Hippocampal formation (tissue), 2 donors: ENCODE measurements at regions not wholly inside any gene's neighbourhood (a gene's known extent, or its start where the extent isn't known, plus 50 kb on each side); places are given as distances from the start of the nearest gene placed in this dataset.
"Not testable (repeated sequence)": the region's sequence is repeated elsewhere in the genome, so short reads cannot be mapped to it uniquely, and the experiment has no call there.

ENCODE experiments used
- DNase-seq, 2 donors: peaks; one replicate each; lab custom pipeline; 2025; lab: John Stamatoyannopoulos, UW

DNA sequence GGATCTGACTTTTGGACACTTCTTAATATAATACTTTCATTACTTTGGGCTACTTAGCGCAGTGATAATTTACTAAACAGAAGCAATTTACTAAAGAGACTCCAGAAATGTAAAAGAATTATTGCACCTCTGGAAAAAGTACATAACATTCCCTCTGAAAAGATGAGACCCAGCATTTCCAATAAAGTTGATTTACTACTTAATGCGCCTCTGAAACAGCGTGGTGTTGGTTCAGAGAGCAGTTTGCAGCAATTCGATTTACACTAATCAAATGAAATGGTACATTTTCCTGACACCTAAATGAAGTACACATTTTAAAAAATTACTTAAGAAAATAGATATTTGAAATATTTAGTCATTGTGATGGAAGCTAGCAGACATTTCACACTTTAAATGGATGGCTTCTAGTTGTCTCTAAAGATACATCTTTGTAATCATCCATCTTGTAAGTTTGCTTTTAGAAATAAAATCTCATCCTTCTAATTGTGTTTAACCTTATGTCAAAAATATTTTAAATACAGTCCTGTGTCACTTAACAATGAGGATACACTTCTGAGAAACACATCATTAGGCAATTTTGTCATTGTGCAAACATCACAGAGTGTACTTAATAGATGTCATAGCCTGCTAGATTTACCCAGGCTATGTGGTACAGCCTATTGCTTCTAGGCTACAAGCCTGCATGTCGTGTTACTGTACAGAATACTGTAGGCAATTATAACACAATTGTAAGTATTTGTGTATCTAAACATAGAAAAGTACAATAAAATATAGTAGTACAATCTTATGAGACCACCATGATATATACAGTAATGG is 284.6 kb upstream of the UBE2E3 start:
- DNase-seq: no peak

DNA sequence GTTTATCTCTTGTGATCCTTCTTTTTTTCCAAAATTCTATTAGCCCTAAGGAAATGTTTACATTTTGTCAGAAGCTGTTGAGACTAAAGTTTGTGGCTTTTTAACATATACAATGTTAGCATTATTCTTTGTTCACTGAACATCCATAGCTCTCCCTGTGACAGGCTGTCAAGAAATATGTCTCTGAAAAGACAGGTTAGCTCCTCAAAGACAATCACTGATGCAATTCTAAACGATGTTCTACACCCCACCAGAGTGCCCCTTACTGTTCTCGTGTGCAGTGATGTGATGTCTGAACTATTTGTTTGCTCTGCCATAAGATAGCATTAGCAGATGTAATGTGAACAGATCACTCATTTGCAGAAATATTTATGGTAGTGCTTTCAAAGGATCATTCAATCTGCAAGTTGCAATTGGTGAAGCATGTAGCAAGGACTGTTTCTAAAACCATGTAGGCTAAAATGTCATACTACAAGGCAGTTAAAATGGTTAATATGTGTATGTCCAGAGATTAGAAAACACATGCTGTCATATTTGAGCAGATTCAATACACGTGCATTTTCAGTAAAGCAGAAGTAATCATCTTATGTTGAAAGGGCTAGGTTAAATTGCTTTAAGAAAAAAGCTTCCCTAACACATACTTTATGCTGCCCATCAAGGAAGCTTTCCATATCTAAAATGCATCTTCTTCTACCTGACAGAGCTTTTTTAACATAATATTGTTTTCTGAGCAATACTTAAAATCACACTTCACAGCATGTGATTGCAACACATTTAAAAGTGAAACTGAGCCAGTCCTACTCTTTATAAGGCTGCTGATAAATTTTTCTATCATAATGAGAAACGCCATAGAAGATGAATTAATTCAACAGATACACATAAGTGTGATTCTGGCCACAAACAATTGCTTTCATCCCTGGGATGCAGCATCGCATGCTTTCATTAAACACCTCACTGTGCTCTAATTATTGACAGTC is 285.7 kb upstream of the UBE2E3 start:
- DNase-seq: no peak

- DNase-seq: no peak
These were observed 288.1 kb upstream of the UBE2E3 start for GRCh38 chr2:180692322-180692721.

GRCh38 chr2:180691855-180692223 is 288.6 kb upstream of the UBE2E3 start:
- DNase-seq: not testable (repeated sequence)

DNA sequence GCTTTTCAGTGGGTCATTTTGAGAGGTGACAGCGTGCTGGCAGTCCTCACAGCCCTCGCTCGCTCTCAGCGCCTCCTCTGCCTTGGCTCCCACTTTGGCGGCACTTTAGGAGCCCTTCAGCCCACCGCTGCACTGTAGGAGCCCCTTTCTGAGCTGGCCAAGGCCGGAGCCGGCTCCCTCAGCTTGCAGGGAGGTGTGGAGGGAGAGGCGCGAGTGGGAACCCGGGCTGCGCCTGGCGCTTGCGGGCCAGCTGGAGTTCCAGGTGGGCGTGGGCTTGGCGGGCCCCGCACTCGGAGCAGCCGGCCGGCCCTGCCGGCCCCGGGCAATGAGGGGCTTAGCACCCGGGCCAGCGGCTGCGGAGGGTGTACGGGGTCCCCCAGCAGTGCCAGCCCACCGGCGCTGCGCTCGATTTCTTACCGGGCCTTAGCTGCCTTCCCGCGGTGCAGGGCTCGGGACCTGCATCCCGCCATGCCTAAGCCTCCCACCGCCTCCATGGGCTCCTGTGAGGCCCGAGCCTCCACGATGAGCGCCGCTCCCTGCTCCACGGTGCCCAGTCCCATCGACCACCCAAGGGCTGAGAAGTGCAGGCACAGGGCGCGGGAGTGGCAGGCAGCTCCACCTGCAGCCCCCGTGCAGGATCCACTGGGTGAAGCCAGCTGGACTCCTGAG is 289.1 kb upstream of the UBE2E3 start:
- not testable (repeated sequence) for DNase-seq

DNA sequence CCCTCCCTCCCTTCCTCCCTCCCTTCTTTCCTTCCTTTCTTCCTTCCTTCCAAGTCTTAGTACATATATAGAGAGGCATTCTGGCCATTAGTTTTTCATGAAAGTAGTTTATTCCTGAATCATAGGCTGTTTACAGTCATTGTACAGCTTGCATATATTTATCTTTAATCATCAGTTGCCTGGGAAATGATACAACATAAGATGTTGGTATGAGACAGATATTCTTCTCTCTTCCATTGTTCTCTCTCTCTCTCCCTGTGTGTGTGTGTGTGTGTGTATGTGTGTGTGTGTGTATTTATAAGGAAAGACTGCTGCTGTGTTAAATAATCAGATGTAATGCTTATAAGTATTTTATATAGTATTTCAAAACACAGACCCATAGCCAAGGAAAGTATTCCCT is 289.8 kb upstream of the UBE2E3 start:
- no peak for DNase-seq

- no peak for DNase-seq
These were observed 297.5 kb upstream of the UBE2E3 start for GRCh38 chr2:180682871-180683270.

DNA sequence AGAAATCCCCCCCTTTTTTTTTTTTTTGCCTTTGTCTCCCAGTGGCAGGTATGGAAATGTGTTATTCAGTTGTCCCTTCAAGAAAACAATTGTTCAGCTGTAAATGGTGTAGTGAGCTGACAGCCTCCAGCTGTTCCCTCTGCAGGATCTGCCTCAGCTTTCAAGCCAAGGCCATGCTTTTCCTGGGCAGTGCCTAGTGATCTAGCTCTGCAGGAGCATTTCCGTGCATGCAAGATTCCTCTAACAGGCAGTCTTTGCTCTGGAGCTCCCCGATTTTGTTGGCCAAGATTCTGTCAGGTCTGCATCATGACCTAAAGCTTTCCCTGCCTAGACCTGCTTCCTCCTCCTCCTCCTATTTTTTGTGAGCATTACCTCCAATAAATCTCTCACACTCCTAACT is 300.7 kb upstream of the UBE2E3 start:
- no peak for DNase-seq

DNA sequence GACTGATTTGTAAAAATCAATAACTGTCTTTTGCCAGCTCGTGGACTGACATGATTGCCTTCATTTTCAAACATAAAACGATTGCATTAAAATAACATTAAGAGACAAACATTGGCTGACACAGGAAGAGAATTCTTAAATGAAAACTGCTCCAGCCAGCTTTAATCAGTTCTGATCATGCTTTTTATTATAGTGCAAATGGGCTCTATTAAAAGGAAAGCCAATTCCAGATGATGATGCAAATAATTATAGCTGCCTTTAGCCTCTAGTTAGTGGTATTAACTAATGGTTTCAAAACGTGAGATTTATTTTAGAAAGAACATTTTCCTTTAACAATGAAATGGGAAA is 301.8 kb upstream of the UBE2E3 start:
- DNase-seq: no peak

- DNase-seq: no peak
These were observed 302.3 kb upstream of the UBE2E3 start for GRCh38 chr2:180677930-180678624.

- DNase-seq: no peak
These were observed 303.2 kb upstream of the UBE2E3 start for GRCh38 chr2:180677200-180677599.

GRCh38 chr2:180676520-180677025 is 303.8 kb upstream of the UBE2E3 start:
- DNase-seq: no peak

DNA sequence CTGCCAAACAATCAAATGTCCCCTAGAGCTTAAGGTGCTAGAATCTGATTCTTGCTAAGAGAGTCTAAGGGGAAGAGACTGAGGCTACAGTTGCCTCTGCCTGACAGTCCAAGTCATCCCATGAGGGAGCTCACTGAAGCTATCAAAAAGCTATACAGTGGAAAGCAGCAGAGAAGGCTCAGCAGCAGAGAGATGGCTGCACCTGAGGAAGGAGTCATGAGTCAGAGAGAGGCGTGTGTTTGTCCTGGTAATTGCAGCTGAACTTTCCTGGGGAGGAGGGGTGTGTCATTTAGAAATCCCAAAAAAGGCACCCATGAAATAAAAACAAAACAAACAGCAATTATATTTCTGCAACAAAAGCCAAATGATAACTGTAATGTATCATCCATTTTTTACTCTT is 305.2 kb upstream of the UBE2E3 start:
- DNase-seq: no peak

DNA sequence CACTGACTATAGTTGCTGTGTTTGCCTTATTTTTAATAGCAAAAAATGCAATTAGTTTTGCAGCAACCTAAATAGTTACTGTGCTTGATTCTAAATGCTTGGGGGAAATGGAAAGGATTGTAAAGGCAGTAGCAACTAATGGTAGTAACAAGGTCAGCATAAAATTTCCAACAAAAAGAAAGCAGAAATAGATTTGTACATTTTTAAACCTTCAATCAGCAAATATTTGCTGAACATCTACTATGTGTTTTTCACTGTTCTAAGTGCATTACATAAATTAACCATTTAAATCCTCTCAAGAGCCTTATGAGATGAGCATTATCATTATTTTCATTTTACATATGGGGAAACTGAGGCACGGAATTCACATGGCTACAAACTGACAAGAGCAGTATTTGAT is 308.0 kb upstream of the UBE2E3 start:
- DNase-seq: no peak

DNA sequence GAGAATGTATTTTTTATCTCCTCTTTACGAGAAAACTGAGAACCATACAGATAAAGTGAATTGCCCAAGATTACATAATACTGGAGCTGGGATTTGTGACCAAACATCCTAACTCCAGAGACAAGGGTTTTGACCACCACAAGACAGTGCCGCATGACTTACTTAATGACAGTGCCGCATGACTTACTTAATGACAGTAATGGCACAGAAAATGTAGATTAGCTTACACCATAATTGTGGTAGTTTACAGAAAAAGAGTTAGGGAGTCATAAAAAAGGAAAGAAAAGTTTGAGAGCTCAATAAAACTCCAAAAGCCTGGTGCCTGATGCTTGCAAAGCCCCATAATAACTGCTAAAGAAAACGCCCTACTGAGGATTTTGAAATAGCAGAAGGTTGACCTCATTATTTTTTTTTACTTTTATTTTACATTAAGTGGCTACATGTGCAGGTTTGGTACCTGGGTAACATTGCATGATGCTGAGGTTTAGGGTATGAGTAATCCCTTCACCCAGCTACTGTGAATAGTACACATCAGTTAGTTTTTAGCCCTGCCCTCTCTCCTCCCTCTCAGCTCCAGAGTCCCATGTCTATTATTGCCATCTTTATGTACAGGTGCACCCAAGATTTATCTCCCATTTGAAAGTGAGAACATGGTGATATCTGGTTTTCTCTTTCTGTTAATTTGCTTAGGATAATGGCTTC is 310.0 kb upstream of the UBE2E3 start:
- DNase-seq: no peak

DNA sequence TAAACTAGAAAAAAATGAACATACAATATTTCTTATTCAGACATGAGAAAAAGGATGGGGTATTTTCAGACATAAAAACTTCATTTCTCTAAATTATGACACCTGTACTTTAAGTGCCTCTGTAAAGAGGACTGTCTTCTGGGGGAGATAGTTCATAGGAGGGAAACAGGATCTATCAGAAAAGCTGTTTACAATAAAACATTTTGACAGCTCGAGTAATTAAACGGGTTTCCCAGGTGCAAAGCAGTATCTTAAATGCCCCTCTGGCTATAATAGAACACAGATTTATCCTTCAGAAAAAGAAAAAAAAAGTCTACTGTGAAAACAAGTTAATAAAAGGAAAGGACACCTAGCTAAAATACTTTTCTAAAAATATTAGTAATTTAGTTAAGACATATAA is 311.4 kb upstream of the UBE2E3 start:
- no peak for DNase-seq

DNA sequence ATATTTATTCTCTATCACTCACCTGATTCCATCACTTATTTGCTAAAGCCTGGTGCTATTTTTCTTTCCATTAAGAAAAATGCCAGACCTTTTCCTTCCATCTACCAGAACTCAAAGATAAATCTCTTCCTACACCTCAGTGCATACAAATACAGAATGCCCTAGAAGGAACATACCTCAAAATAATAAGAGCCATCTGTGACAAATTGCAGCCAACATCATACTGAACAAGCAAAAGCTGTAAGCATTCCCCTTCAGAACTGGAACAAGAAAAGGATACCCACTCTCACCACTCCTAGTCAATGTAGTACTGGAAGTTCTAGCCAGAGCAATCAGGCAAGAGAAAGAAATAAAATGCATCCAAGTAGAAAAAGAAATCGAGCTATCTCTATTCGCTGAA is 315.9 kb upstream of the UBE2E3 start:
- DNase-seq: no peak

DNA sequence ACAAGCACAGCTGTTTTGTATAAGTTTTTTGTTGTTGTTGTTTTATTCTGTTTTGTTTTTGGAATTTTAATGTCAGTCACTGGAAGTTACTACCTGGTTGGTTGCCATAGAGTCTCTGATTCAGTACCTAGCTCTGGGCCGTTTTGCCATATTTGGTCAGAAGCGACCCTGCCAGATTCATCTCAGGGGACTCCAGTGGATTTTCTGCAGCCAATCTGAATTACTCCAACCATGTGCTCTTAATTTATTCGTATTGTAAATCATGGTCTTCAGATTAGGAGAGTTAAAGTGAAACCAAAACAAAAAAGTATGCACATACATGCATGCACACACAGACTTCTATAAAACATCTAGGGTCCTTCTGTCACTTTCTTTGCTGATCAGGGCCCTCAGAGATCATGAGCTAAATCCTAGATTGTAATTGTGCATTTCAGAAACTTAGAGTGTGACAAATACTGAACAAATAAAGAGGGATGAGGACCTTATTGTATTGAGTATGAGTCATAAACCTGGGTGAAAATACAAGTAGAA is 317.4 kb upstream of the UBE2E3 start:
- DNase-seq: no peak

DNA sequence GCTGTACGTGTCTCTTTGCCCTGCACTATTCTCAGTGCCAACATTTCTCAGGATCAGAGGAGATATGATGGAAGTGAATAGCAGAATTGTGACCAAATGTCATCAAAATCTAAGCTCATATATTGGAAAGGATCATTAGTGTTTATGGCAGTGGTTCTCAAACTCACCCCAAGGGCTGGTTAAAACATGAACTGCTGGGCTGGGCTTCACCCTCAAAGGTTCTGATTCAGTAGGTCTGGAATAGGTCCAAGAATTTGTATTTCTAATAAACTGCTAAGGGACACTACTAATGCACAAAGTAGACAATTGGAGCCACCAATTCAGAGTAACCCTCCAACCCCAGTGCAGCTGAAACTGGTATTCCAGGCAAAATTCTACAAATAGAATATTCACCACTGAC is 317.9 kb upstream of the UBE2E3 start:
- DNase-seq: no peak

GRCh38 chr2:180661686-180662030 is 318.7 kb upstream of the UBE2E3 start:
- DNase-seq: no peak
